Neural cell (in vitro differentiated cells): ENCODE measurements at regions not wholly inside any gene's neighbourhood (a gene's known extent, or its start where the extent isn't known, plus 50 kb on each side); places are given as distances from the start of the nearest gene placed in this dataset.

Experiments used
- H2AFZ ChIP-seq: fragments of 200-600, 300-800 bp; sonication (generic), shearing (Covaris generic); 2 replicates; pipeline ENCODE4 v1.6.0; 2014; ENCODE audit warnings: low read depth, mild to moderate bottlenecking, antibody characterized with exemption, low read length, moderate library complexity
- H3F3A ChIP-seq: fragments of 200-600 bp; shearing (Covaris generic); 2 replicates; pipeline ENCODE4 v1.6.1; 2016; ENCODE audit warnings: mild to moderate bottlenecking, moderate library complexity, mixed read lengths, antibody characterized with exemption, low read length; ENCODE audit not compliant: insufficient read depth, poor library complexity, severe bottlenecking
- H3K27ac ChIP-seq: fragments of 200-600, 300-800 bp; sonication (generic), shearing (Covaris generic); 2 replicates; pipeline ENCODE4 v1.5.1; 2014; ENCODE audit warnings: mild to moderate bottlenecking, low read length, moderate library complexity
- H3K27me3 ChIP-seq: fragments of 300-800, 200-600 bp; sonication (generic), shearing (Covaris generic); 2 replicates; pipeline ENCODE4 v1.6.0; 2014; ENCODE audit warnings: mild to moderate bottlenecking, low read depth, low read length, moderate library complexity; ENCODE audit not compliant: insufficient read depth
- H3K36me3 ChIP-seq: fragments of 300-800, 200-600 bp; sonication (generic), shearing (Covaris generic); 2 replicates; pipeline ENCODE4 v1.5.1; 2014; ENCODE audit warnings: mild to moderate bottlenecking, antibody characterized with exemption, low read length, moderate library complexity; ENCODE audit not compliant: insufficient read depth
- H3K4me2 ChIP-seq: fragments of 300-800, 200-600 bp; sonication (generic), shearing (Covaris generic); 2 replicates; pipeline ENCODE4 v1.6.0; 2014; ENCODE audit warnings: mild to moderate bottlenecking, low read length
- H3K4me3 ChIP-seq: fragments of 300-800, 200-600 bp; sonication (generic), shearing (Covaris generic); 2 replicates; pipeline ENCODE4 v1.5.1; 2014; ENCODE audit warnings: mild to moderate bottlenecking, low read length, moderate library complexity
- H3K79me2 ChIP-seq: fragments of 200-600 bp; shearing (Covaris generic); replicated peaks from 2 replicates; pipeline ENCODE4 v1.6.0; 2014; ENCODE audit warnings: mild to moderate bottlenecking, low read length, moderate library complexity; ENCODE audit not compliant: insufficient read depth
- H3K9ac ChIP-seq: fragments of 300-800, 200-600 bp; sonication (generic), shearing (Covaris generic); 2 replicates; pipeline ENCODE4 v1.6.1; 2016; ENCODE audit warnings: mild to moderate bottlenecking, low read length, mixed read lengths
- H3K9me2 ChIP-seq: fragments of 200-600 bp; shearing (Covaris generic); 2 replicates; pipeline ENCODE4 v1.6.1; 2016; ENCODE audit warnings: mild to moderate bottlenecking, low read length, mixed read lengths; ENCODE audit not compliant: insufficient read depth
- H3K9me3 ChIP-seq: fragments of 200-600, 300-800 bp; sonication (generic), shearing (Covaris generic); 2 replicates; pipeline ENCODE4 v1.6.1; 2016; ENCODE audit warnings: mild to moderate bottlenecking, mixed run types, low read length, moderate library complexity, mixed read lengths
- H4K20me1 ChIP-seq: fragments of 200-600 bp; shearing (Covaris generic); 2 replicates; pipeline ENCODE4 v1.6.1; 2016; ENCODE audit warnings: mild to moderate bottlenecking, mixed run types; ENCODE audit not compliant: insufficient read depth
- EP300 ChIP-seq: fragments of 450-650 bp; conservative IDR thresholded peaks from 2 replicates; pipeline ENCODE4 v1.6.1; 2014; ENCODE audit warnings: antibody characterized with exemption, mild to moderate bottlenecking, moderate library complexity; ENCODE audit not compliant: poor library complexity, severe bottlenecking
- EZH2 ChIP-seq: fragments of 200-600, 300-800 bp; shearing (Covaris generic), sonication (generic); IDR thresholded peaks from 2 replicates; pipeline ENCODE4 v1.6.1; 2014; ENCODE audit warnings: antibody characterized with exemption, low read length, borderline replicate concordance, mild to moderate bottlenecking; ENCODE audit not compliant: insufficient read depth, poor library complexity, severe bottlenecking
- MXI1 ChIP-seq: fragments of 450-650 bp; conservative IDR thresholded peaks from 2 replicates; pipeline ENCODE4 v1.6.1; 2014; ENCODE audit warnings: antibody characterized with exemption, mild to moderate bottlenecking; ENCODE audit not compliant: poor library complexity, severe bottlenecking
- POLR2AphosphoS5 ChIP-seq: IDR thresholded peaks from 2 replicates; pipeline ENCODE4 v1.6.1; 2012
- RAD21 ChIP-seq: fragments of 450-650 bp; conservative IDR thresholded peaks from 2 replicates; pipeline ENCODE4 v1.6.1; 2014; ENCODE audit warnings: antibody characterized with exemption, mild to moderate bottlenecking, moderate library complexity
- SMC3 ChIP-seq: fragments of 450-650 bp; conservative IDR thresholded peaks from 2 replicates; pipeline ENCODE4 v1.6.1; 2014; ENCODE audit warnings: antibody characterized with exemption, mild to moderate bottlenecking, moderate library complexity; ENCODE audit not compliant: poor library complexity
- TAF1 ChIP-seq: IDR thresholded peaks from 2 replicates; pipeline ENCODE4 v1.6.1; 2012; ENCODE audit warnings: low read depth
- TF ChIP-seq, protein P1 (sequence below): IDR thresholded peaks from 2 replicates; pipeline ENCODE4 v1.6.1; 2012; ENCODE audit warnings: borderline replicate concordance
- TF ChIP-seq, protein P2 (sequence below): fragments of 450-650 bp; IDR thresholded peaks from 2 replicates; pipeline ENCODE4 v1.5.1; 2014; ENCODE audit warnings: antibody characterized with exemption, mild to moderate bottlenecking, moderate library complexity; ENCODE audit not compliant: poor library complexity, severe bottlenecking

DNA sequence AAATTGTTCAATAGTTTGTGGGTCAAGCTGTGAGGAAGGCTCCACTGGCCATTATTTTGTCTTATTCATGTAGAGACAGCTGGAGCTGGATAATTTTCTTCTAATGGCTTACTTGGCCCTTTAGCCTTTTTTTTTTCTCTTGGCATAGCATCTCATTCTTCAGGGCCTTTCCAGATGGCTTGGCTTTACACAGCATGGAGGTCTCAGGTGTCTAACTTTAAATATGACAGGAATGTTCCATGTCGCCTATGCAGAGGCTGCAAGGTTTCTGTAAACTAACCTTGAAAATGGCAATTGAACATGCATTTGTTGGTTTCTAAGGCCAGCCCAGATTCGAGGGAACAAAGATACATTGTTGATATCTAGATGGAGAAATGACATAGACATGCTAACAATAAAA lies 247.9 kb upstream of the CNTN5 start:
- TF ChIP-seq TAF1: no peak
- TF ChIP-seq MXI1: no peak
- TF ChIP-seq POLR2AphosphoS5: no peak
- TF ChIP-seq, protein P1, sequence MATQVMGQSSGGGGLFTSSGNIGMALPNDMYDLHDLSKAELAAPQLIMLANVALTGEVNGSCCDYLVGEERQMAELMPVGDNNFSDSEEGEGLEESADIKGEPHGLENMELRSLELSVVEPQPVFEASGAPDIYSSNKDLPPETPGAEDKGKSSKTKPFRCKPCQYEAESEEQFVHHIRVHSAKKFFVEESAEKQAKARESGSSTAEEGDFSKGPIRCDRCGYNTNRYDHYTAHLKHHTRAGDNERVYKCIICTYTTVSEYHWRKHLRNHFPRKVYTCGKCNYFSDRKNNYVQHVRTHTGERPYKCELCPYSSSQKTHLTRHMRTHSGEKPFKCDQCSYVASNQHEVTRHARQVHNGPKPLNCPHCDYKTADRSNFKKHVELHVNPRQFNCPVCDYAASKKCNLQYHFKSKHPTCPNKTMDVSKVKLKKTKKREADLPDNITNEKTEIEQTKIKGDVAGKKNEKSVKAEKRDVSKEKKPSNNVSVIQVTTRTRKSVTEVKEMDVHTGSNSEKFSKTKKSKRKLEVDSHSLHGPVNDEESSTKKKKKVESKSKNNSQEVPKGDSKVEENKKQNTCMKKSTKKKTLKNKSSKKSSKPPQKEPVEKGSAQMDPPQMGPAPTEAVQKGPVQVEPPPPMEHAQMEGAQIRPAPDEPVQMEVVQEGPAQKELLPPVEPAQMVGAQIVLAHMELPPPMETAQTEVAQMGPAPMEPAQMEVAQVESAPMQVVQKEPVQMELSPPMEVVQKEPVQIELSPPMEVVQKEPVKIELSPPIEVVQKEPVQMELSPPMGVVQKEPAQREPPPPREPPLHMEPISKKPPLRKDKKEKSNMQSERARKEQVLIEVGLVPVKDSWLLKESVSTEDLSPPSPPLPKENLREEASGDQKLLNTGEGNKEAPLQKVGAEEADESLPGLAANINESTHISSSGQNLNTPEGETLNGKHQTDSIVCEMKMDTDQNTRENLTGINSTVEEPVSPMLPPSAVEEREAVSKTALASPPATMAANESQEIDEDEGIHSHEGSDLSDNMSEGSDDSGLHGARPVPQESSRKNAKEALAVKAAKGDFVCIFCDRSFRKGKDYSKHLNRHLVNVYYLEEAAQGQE: no peak
- TF ChIP-seq EP300: no peak
- TF ChIP-seq EZH2: no peak
- Histone ChIP-seq H3K27me3 (no peaks in the 10 kb centered on the region), H3K4me2 (no peak overlapping the region), H3K36me3 (no peaks in the 10 kb centered on the region), H3K4me3 (no peak overlapping the region), H3K27ac (no peak overlapping the region), H3K9me3 (peaks cover 4% of the 10 kb centered on the region), H4K20me1 (no peaks in the 10 kb centered on the region), H3K9ac (no peak overlapping the region), H3F3A (no peaks in the 10 kb centered on the region), H3K79me2 (no peaks in the 10 kb centered on the region), H2AFZ (no peak overlapping the region), H3K9me2 (no peaks in the 10 kb centered on the region)

DNA sequence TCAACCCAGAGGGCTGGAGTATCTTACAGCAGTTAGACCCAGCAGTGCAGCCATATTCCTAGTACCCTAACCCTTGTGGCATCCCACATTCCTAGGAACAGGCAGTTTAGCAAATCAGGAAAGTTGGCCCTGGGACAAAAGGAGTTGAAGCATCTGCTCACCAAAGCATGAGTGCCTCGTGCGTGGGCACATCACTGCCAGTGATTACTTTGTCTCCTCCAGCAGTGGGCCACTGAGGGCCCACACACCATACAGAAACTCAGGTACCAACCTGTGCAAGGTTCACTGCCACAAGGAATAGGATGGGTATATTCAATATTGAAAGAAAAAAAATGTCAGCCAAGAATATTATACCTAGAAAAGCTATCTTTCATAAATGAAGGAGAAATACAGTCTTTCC lies 227.5 kb upstream of the CNTN5 start:
- no peak overlapping the region for H3K27ac ChIP-seq

More for the DNA sequence above, 227.5 kb upstream of the CNTN5 start:
- Histone ChIP-seq H3K79me2 (no peaks in the 10 kb centered on the region), H3F3A (no peaks in the 10 kb centered on the region), H2AFZ (no peak overlapping the region), H3K36me3 (no peaks in the 10 kb centered on the region), H3K9ac (no peak overlapping the region), H3K9me3 (peaks cover 7% of the 10 kb centered on the region), H3K4me3 (no peak overlapping the region), H3K27me3 (no peaks in the 10 kb centered on the region), H4K20me1 (no peaks in the 10 kb centered on the region), H3K4me2 (no peak overlapping the region), H3K9me2 (no peaks in the 10 kb centered on the region)
- TF ChIP-seq MXI1: no peak
- TF ChIP-seq, protein P1: no peak
- TF ChIP-seq TAF1: no peak
- no peak for TF ChIP-seq POLR2AphosphoS5
- no peak for TF ChIP-seq RAD21
- no peak for TF ChIP-seq EP300
- no peak for TF ChIP-seq EZH2
- no peak for TF ChIP-seq SMC3
- TF ChIP-seq, protein P2, sequence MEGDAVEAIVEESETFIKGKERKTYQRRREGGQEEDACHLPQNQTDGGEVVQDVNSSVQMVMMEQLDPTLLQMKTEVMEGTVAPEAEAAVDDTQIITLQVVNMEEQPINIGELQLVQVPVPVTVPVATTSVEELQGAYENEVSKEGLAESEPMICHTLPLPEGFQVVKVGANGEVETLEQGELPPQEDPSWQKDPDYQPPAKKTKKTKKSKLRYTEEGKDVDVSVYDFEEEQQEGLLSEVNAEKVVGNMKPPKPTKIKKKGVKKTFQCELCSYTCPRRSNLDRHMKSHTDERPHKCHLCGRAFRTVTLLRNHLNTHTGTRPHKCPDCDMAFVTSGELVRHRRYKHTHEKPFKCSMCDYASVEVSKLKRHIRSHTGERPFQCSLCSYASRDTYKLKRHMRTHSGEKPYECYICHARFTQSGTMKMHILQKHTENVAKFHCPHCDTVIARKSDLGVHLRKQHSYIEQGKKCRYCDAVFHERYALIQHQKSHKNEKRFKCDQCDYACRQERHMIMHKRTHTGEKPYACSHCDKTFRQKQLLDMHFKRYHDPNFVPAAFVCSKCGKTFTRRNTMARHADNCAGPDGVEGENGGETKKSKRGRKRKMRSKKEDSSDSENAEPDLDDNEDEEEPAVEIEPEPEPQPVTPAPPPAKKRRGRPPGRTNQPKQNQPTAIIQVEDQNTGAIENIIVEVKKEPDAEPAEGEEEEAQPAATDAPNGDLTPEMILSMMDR: no peak
